DOHH2 (cell line): ENCODE measurements at regions not wholly inside any gene's neighbourhood (a gene's known extent, or its start where the extent isn't known, plus 50 kb on each side); places are given as distances from the start of the nearest gene placed in this dataset.

Source experiments
- CTCF ChIP-seq: fragments of 200-600 bp; sonication (generic); IDR thresholded peaks from one replicate; pipeline ENCODE4 v1.5.1; 2014; ENCODE audit warnings: antibody characterized with exemption, mild to moderate bottlenecking, low read depth, low read length; ENCODE audit not compliant: poor library complexity, severe bottlenecking
- EZH2phosphoT487 ChIP-seq: fragments of 200-600 bp; sonication (generic); IDR thresholded peaks from 2 replicates; pipeline ENCODE4 v1.6.1; 2017; ENCODE audit warnings: borderline replicate concordance, mild to moderate bottlenecking, antibody characterized with exemption, low read length, moderate library complexity, mixed read lengths

GRCh38 chr13:97109841-97110492, 112.2 kb upstream of the MBNL2 start:
- peak; percentile 89 for TF ChIP-seq CTCF
- 0 out of 2 replicates have a peak, but pooled peaks have one; percentile 59 for TF ChIP-seq EZH2phosphoT487
